GM23338 (cell line): ENCODE measurements at regions not wholly inside any gene's neighbourhood (a gene's known extent, or its start where the extent isn't known, plus 50 kb on each side); places are given as distances from the start of the nearest gene placed in this dataset.

Experiments used
- ATAC-seq: fragments of 200-7000 bp; cut with Tn5 transposase; 3 replicates; pipeline ENCODE4 v1.9.1; 2020
- DNase-seq: peaks from one replicate; pipeline ENCODE4 v3.0.0-alpha.2; 2015; ENCODE audit warnings: low spot score
- H2AFZ ChIP-seq: fragments of 200-600 bp; sonication (generic); 2 replicates; pipeline ENCODE4 v1.8.0; 2016; ENCODE audit warnings: antibody characterized with exemption, mild to moderate bottlenecking, moderate library complexity
- H3F3A ChIP-seq: fragments of 200-600 bp; sonication (generic); replicated peaks from 2 replicates; pipeline ENCODE4 v1.8.0; 2017; ENCODE audit warnings: antibody characterized with exemption, mixed run types, low read depth
- H3K27ac ChIP-seq: fragments of 200-600 bp; sonication (generic); 2 replicates; pipeline ENCODE4 v1.6.1; 2016; ENCODE audit warnings: low read depth
- H3K27me3 ChIP-seq: fragments of 200-600 bp; sonication (generic); 2 replicates; pipeline ENCODE4 v1.8.0; 2016; ENCODE audit warnings: mild to moderate bottlenecking, mixed run types, moderate library complexity; ENCODE audit not compliant: insufficient read depth
- H3K36me3 ChIP-seq: fragments of 200-600 bp; sonication (generic); 2 replicates; pipeline ENCODE4 v1.8.0; 2016; ENCODE audit warnings: mild to moderate bottlenecking; ENCODE audit not compliant: insufficient read depth
- H3K4me1 ChIP-seq: fragments of 200-600 bp; sonication (generic); 2 replicates; pipeline ENCODE4 v1.8.0; 2016; ENCODE audit warnings: mild to moderate bottlenecking, moderate library complexity; ENCODE audit not compliant: insufficient read depth
- H3K4me2 ChIP-seq: fragments of 200-600 bp; sonication (generic); 2 replicates; pipeline ENCODE4 v1.7.1; 2017; ENCODE audit warnings: mixed run types
- H3K4me3 ChIP-seq: fragments of 200-600 bp; sonication (generic); 2 replicates; pipeline ENCODE4 v1.6.1; 2016; ENCODE audit warnings: mixed run types
- H3K79me2 ChIP-seq: fragments of 200-600 bp; sonication (generic); replicated peaks from 2 replicates; pipeline ENCODE4 v1.8.0; 2017; ENCODE audit warnings: mild to moderate bottlenecking; ENCODE audit not compliant: insufficient read depth
- H3K9me2 ChIP-seq: fragments of 200-600 bp; sonication (generic); 2 replicates; pipeline ENCODE4 v1.8.0; 2017; ENCODE audit not compliant: insufficient read depth
- H4K20me1 ChIP-seq: fragments of 200-600 bp; sonication (generic); replicated peaks from 2 replicates; pipeline ENCODE4 v1.8.0; 2017; ENCODE audit warnings: mild to moderate bottlenecking; ENCODE audit not compliant: insufficient read depth
- H3K27ac Mint-ChIP-seq: 2 replicates; pipeline ENCODE4 v1.8.0; 2020; ENCODE audit warnings: inconsistent platforms, mild to moderate bottlenecking, moderate library complexity, mixed read lengths
- H3K27me3 Mint-ChIP-seq: 3 replicates; pipeline ENCODE4 v1.8.0; 2022; ENCODE audit warnings: low read depth, mild to moderate bottlenecking, moderate library complexity, mixed read lengths, inconsistent platforms; ENCODE audit not compliant: insufficient read depth, poor library complexity
- H3K36me3 Mint-ChIP-seq: 3 replicates; pipeline ENCODE4 v1.8.0; 2021; ENCODE audit warnings: low read depth, mild to moderate bottlenecking, inconsistent platforms, moderate library complexity, mixed read lengths
- H3K4me1 Mint-ChIP-seq: 3 replicates; pipeline ENCODE4 v1.8.0; 2020; ENCODE audit warnings: mild to moderate bottlenecking, inconsistent platforms, mixed read lengths
- H3K4me3 Mint-ChIP-seq: 3 replicates; pipeline ENCODE4 v1.8.0; 2021; ENCODE audit warnings: moderate library complexity, mild to moderate bottlenecking, inconsistent platforms, mixed read lengths
- H3K9me3 Mint-ChIP-seq: 3 replicates; pipeline ENCODE4 v1.8.0; 2020; ENCODE audit warnings: moderate library complexity, mild to moderate bottlenecking, inconsistent platforms, mixed read lengths
- CREB1 ChIP-seq: fragments of 250-450 bp; sonication (Bioruptor Pico); IDR thresholded peaks from 2 replicates; pipeline ENCODE4 v1.5.0; 2020; ENCODE audit warnings: low read depth, mild to moderate bottlenecking, moderate library complexity
- EZH2phosphoT487 ChIP-seq: fragments of 200-600 bp; sonication (generic); IDR thresholded peaks from one replicate; pipeline ENCODE4 v1.8.1; 2018; ENCODE audit warnings: antibody characterized with exemption; ENCODE audit not compliant: unreplicated experiment
- JUNB ChIP-seq: IDR thresholded peaks from one replicate; pipeline ENCODE4 v1.6.1; 2016; ENCODE audit warnings: antibody characterized with exemption; ENCODE audit not compliant: unreplicated experiment
- NANOG ChIP-seq: IDR thresholded peaks from 2 replicates; pipeline ENCODE4 v1.6.1; 2016; ENCODE audit warnings: antibody characterized with exemption, borderline replicate concordance
- POLR2AphosphoS5 ChIP-seq: IDR thresholded peaks from 2 replicates; pipeline ENCODE4 v1.6.1; 2016; ENCODE audit warnings: antibody characterized with exemption, low read depth
- STAT1 ChIP-seq: IDR thresholded peaks from one replicate; pipeline ENCODE4 v1.6.1; 2016; ENCODE audit warnings: antibody characterized with exemption; ENCODE audit not compliant: unreplicated experiment
- ZNF114 ChIP-seq: fragments of 250-450 bp; sonication (Bioruptor Pico); IDR thresholded peaks from 2 replicates; pipeline ENCODE4 v1.5.0; 2020; ENCODE audit warnings: mild to moderate bottlenecking, moderate library complexity
- TF ChIP-seq, protein P1 (sequence below): fragments of 250-450 bp; sonication (Bioruptor Pico); IDR thresholded peaks from 2 replicates; pipeline ENCODE4 v1.5.0; 2020; ENCODE audit warnings: mild to moderate bottlenecking, moderate library complexity
- TF ChIP-seq, protein P2 (sequence below), 2 experiments: fragments of 200-600 bp in 1 of 2; sonication (generic) in 1 of 2; conservative IDR thresholded peaks; 2 replicates each; pipeline versions ENCODE4 v1.5.1 to v1.6.1; 2016 to 2017; ENCODE audit warnings: antibody characterized with exemption in 2 of 2, low read depth in 2 of 2, mild to moderate bottlenecking in 2 of 2, moderate library complexity in 1 of 2
- TF ChIP-seq, protein P3 (sequence below): IDR thresholded peaks from one replicate; pipeline ENCODE4 v1.6.1; 2018; ENCODE audit warnings: antibody characterized with exemption; ENCODE audit not compliant: unreplicated experiment
- TF ChIP-seq, protein P4 (sequence below): IDR thresholded peaks from 2 replicates; pipeline ENCODE4 v1.6.1; 2016; ENCODE audit warnings: antibody characterized with exemption

DNA sequence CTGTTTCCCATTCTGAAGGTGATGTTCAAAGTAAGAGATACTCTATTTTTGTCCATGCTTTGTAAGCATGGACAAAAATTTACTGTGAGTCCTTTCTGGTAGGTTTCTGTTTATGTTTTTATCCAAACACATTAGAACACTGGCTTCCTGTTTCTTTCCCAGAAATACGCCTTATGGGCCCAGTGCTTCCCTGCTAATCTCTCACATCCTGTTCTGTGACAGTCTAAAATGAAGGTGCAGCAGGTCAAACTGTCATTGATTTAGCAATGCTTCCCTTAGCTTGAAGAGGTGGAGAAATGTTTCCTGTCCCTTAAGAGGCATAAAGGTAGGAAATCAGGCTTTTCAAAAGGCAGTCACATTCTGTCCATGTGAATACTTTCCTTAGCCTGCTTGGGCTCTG, 305.6 kb downstream of the RPS29 start (continued):
- TF ChIP-seq, protein P1, sequence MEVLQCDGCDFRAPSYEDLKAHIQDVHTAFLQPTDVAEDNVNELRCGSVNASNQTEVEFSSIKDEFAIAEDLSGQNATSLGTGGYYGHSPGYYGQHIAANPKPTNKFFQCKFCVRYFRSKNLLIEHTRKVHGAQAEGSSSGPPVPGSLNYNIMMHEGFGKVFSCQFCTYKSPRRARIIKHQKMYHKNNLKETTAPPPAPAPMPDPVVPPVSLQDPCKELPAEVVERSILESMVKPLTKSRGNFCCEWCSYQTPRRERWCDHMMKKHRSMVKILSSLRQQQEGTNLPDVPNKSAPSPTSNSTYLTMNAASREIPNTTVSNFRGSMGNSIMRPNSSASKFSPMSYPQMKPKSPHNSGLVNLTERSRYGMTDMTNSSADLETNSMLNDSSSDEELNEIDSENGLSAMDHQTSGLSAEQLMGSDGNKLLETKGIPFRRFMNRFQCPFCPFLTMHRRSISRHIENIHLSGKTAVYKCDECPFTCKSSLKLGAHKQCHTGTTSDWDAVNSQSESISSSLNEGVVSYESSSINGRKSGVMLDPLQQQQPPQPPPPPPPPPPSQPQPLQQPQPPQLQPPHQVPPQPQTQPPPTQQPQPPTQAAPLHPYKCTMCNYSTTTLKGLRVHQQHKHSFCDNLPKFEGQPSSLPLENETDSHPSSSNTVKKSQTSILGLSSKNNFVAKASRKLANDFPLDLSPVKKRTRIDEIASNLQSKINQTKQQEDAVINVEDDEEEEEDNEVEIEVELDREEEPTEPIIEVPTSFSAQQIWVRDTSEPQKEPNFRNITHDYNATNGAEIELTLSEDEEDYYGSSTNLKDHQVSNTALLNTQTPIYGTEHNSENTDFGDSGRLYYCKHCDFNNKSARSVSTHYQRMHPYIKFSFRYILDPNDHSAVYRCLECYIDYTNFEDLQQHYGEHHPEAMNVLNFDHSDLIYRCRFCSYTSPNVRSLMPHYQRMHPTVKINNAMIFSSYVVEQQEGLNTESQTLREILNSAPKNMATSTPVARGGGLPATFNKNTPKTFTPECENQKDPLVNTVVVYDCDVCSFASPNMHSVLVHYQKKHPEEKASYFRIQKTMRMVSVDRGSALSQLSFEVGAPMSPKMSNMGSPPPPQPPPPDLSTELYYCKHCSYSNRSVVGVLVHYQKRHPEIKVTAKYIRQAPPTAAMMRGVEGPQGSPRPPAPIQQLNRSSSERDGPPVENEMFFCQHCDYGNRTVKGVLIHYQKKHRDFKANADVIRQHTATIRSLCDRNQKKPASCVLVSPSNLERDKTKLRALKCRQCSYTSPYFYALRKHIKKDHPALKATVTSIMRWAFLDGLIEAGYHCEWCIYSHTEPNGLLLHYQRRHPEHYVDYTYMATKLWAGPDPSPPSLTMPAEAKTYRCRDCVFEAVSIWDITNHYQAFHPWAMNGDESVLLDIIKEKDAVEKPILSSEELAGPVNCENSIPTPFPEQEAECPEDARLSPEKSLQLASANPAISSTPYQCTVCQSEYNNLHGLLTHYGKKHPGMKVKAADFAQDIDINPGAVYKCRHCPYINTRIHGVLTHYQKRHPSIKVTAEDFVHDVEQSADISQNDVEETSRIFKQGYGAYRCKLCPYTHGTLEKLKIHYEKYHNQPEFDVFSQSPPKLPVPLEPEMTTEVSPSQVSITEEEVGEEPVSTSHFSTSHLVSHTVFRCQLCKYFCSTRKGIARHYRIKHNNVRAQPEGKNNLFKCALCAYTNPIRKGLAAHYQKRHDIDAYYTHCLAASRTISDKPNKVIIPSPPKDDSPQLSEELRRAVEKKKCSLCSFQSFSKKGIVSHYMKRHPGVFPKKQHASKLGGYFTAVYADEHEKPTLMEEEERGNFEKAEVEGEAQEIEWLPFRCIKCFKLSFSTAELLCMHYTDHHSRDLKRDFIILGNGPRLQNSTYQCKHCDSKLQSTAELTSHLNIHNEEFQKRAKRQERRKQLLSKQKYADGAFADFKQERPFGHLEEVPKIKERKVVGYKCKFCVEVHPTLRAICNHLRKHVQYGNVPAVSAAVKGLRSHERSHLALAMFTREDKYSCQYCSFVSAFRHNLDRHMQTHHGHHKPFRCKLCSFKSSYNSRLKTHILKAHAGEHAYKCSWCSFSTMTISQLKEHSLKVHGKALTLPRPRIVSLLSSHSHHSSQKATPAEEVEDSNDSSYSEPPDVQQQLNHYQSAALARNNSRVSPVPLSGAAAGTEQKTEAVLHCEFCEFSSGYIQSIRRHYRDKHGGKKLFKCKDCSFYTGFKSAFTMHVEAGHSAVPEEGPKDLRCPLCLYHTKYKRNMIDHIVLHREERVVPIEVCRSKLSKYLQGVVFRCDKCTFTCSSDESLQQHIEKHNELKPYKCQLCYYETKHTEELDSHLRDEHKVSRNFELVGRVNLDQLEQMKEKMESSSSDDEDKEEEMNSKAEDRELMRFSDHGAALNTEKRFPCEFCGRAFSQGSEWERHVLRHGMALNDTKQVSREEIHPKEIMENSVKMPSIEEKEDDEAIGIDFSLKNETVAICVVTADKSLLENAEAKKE (CRISPR knock-in tag), result no peak
- TF ChIP-seq JUNB (no peak), NANOG (no peak), ZNF114 (no peak)
- TF ChIP-seq, protein P2, sequence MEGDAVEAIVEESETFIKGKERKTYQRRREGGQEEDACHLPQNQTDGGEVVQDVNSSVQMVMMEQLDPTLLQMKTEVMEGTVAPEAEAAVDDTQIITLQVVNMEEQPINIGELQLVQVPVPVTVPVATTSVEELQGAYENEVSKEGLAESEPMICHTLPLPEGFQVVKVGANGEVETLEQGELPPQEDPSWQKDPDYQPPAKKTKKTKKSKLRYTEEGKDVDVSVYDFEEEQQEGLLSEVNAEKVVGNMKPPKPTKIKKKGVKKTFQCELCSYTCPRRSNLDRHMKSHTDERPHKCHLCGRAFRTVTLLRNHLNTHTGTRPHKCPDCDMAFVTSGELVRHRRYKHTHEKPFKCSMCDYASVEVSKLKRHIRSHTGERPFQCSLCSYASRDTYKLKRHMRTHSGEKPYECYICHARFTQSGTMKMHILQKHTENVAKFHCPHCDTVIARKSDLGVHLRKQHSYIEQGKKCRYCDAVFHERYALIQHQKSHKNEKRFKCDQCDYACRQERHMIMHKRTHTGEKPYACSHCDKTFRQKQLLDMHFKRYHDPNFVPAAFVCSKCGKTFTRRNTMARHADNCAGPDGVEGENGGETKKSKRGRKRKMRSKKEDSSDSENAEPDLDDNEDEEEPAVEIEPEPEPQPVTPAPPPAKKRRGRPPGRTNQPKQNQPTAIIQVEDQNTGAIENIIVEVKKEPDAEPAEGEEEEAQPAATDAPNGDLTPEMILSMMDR (conservative IDR thresholded peaks at IDR 0.05; ENCODE audit: low read depth in 2 of 2), result no peak

DNA sequence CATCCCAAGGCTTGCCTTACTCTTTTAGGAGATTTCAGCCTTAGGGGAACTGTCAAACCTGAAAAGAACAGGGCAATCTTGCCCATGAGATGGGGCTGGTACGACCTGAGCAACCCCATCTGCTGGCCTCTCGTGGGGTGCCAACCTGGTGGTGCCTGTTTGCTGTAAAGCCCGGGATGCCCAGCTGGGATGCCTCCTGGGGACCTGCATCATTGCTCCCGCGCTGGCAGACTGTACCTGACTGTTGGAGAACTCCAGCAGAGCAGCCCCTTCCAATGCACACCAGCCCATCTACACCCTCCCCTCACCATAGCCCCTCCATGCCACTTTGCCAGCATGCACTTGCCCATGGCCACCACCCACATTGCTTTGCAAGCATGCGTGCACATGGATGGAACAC, 335.7 kb downstream of the RPS29 start:
- no peaks in the 10 kb centered on the region for H3K27me3 ChIP-seq
- DNase-seq (no peak), ATAC-seq (no peak)
- H3K4me2 ChIP-seq, result no peak overlapping the region
- Mint-ChIP-seq H3K27me3 (no peaks in the 10 kb centered on the region), H3K4me3 (no peak overlapping the region), H3K4me1 (no peaks in the 10 kb centered on the region; the same call in 2 of the 3 replicates), H3K27ac (no peak overlapping the region), H3K9me3 (no peaks in the 10 kb centered on the region), H3K36me3 (no peaks in the 10 kb centered on the region)
- no peaks in the 10 kb centered on the region; the same call in 1 of the 2 replicates for H3K4me1 ChIP-seq
- H2AFZ ChIP-seq, result no peak overlapping the region
- H4K20me1 ChIP-seq, result no peaks in the 10 kb centered on the region
- H3K27ac ChIP-seq, result no peak overlapping the region
- H3K36me3 ChIP-seq, result no peaks in the 10 kb centered on the region
- H3F3A ChIP-seq, result no peaks in the 10 kb centered on the region
- peaks cover 10% of the 10 kb centered on the region for H3K9me2 ChIP-seq
- H3K4me3 ChIP-seq, result no peak overlapping the region
- no peaks in the 10 kb centered on the region for H3K79me2 ChIP-seq
- TF ChIP-seq, protein P3, sequence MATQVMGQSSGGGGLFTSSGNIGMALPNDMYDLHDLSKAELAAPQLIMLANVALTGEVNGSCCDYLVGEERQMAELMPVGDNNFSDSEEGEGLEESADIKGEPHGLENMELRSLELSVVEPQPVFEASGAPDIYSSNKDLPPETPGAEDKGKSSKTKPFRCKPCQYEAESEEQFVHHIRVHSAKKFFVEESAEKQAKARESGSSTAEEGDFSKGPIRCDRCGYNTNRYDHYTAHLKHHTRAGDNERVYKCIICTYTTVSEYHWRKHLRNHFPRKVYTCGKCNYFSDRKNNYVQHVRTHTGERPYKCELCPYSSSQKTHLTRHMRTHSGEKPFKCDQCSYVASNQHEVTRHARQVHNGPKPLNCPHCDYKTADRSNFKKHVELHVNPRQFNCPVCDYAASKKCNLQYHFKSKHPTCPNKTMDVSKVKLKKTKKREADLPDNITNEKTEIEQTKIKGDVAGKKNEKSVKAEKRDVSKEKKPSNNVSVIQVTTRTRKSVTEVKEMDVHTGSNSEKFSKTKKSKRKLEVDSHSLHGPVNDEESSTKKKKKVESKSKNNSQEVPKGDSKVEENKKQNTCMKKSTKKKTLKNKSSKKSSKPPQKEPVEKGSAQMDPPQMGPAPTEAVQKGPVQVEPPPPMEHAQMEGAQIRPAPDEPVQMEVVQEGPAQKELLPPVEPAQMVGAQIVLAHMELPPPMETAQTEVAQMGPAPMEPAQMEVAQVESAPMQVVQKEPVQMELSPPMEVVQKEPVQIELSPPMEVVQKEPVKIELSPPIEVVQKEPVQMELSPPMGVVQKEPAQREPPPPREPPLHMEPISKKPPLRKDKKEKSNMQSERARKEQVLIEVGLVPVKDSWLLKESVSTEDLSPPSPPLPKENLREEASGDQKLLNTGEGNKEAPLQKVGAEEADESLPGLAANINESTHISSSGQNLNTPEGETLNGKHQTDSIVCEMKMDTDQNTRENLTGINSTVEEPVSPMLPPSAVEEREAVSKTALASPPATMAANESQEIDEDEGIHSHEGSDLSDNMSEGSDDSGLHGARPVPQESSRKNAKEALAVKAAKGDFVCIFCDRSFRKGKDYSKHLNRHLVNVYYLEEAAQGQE, result no peak
- TF ChIP-seq POLR2AphosphoS5 (no peak), CREB1 (CRISPR knock-in tag) (no peak), EZH2phosphoT487 (no peak), STAT1 (no peak), JUNB (no peak)
- TF ChIP-seq, protein P4, sequence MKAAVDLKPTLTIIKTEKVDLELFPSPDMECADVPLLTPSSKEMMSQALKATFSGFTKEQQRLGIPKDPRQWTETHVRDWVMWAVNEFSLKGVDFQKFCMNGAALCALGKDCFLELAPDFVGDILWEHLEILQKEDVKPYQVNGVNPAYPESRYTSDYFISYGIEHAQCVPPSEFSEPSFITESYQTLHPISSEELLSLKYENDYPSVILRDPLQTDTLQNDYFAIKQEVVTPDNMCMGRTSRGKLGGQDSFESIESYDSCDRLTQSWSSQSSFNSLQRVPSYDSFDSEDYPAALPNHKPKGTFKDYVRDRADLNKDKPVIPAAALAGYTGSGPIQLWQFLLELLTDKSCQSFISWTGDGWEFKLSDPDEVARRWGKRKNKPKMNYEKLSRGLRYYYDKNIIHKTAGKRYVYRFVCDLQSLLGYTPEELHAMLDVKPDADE, result no peak
